HepG2 (cell line): ENCODE measurements at regions not wholly inside any gene's neighbourhood (a gene's known extent, or its start where the extent isn't known, plus 50 kb on each side); places are given as distances from the start of the nearest gene placed in this dataset.

ENCODE experiments used
- CENPT ChIP-seq: sonication (generic); formaldehyde crosslinking; IDR thresholded peaks from 2 replicates; pipeline ENCODE4 v1.8.0; 2022; ENCODE audit warnings: low read depth, mild to moderate bottlenecking, moderate library complexity, missing genetic modification reagents
- CERS6 ChIP-seq: sonication (generic); formaldehyde crosslinking; IDR thresholded peaks from 2 replicates; pipeline ENCODE4 v1.5.0; 2020; ENCODE audit warnings: missing genetic modification reagents
- HDAC2 ChIP-seq: sonication (generic); formaldehyde crosslinking; IDR thresholded peaks from 2 replicates; pipeline ENCODE4 v1.4.0; 2020; ENCODE audit warnings: missing genetic modification reagents
- HNF1B ChIP-seq: sonication (generic); formaldehyde crosslinking; IDR thresholded peaks from 2 replicates; pipeline ENCODE4 v1.5.1; 2020; ENCODE audit warnings: mild to moderate bottlenecking, moderate library complexity, missing genetic modification reagents
- MAFK ChIP-seq, 2 experiments: IDR thresholded peaks in 1 of 2; conservative IDR thresholded peaks in 1 of 2; 2 replicates each; pipeline ENCODE4 v1.6.1; 2011; ENCODE audit warnings: improper control_type of control experiment in 2 of 2, low read length in 2 of 2
- MEIS1 ChIP-seq: sonication (generic); formaldehyde crosslinking; IDR thresholded peaks from 2 replicates; pipeline ENCODE4 v1.9.0; 2021; ENCODE audit warnings: mild to moderate bottlenecking, missing genetic modification reagents, moderate library complexity, borderline replicate concordance
- PITX1 ChIP-seq: sonication (generic); formaldehyde crosslinking; IDR thresholded peaks from 2 replicates; pipeline ENCODE4 v1.5.1; 2020; ENCODE audit warnings: mild to moderate bottlenecking, missing genetic modification reagents
- RAD21 ChIP-seq: fragments of 450-650 bp; formaldehyde crosslinking; IDR thresholded peaks from 2 replicates; pipeline ENCODE4 v1.5.0; 2020; ENCODE audit warnings: mild to moderate bottlenecking
- REST ChIP-seq, 2 experiments: IDR thresholded peaks; 2 replicates each; pipeline ENCODE4 v1.6.1; 2011 to 2012; ENCODE audit warnings: low read length in 2 of 2, borderline replicate concordance in 1 of 2, low read depth in 1 of 2, mild to moderate bottlenecking in 1 of 2, moderate library complexity in 1 of 2
- RFXAP ChIP-seq: sonication (generic); formaldehyde crosslinking; IDR thresholded peaks from 2 replicates; pipeline ENCODE4 v1.4.0; 2020; ENCODE audit warnings: missing genetic modification reagents, borderline replicate concordance
- SKIL ChIP-seq: sonication (generic); formaldehyde crosslinking; IDR thresholded peaks from 2 replicates; pipeline ENCODE4 v1.8.0; 2022; ENCODE audit warnings: missing genetic modification reagents, mild to moderate bottlenecking, moderate library complexity, borderline replicate concordance
- SP4 ChIP-seq: sonication (generic); formaldehyde crosslinking; IDR thresholded peaks from 2 replicates; pipeline ENCODE4 v1.8.1; 2023; ENCODE audit warnings: mild to moderate bottlenecking, missing genetic modification reagents
- SPEN ChIP-seq: sonication (generic); formaldehyde crosslinking; IDR thresholded peaks from 2 replicates; pipeline ENCODE4 v1.5.1; 2020; ENCODE audit warnings: low read depth, mild to moderate bottlenecking, missing genetic modification reagents
- THYN1 ChIP-seq: sonication (generic); formaldehyde crosslinking; IDR thresholded peaks from 2 replicates; pipeline ENCODE4 v1.8.1; 2023; ENCODE audit warnings: low read depth, mild to moderate bottlenecking, moderate library complexity, missing genetic modification reagents, borderline replicate concordance
- ZBTB20 ChIP-seq: sonication (generic); formaldehyde crosslinking; IDR thresholded peaks from 2 replicates; pipeline ENCODE4 v1.8.1; 2023; ENCODE audit warnings: missing genetic modification reagents, low read depth, mild to moderate bottlenecking, borderline replicate concordance
- ZNF317 ChIP-seq: sonication (generic); formaldehyde crosslinking; IDR thresholded peaks from 2 replicates; pipeline ENCODE4 v1.5.0; 2020; ENCODE audit warnings: mild to moderate bottlenecking, missing genetic modification reagents
- ZZZ3 ChIP-seq: sonication (generic); formaldehyde crosslinking; IDR thresholded peaks from 2 replicates; pipeline ENCODE4 v1.4.0; 2020; ENCODE audit warnings: missing genetic modification reagents, mild to moderate bottlenecking, borderline replicate concordance

- TF ChIP-seq PITX1 (CRISPR knock-in tag) (peak; percentile 98), HNF1B (CRISPR knock-in tag) (peak; percentile 100), MAFK (conservative IDR thresholded peaks at IDR 0.05 in 1 of 2, IDR thresholded peaks at IDR 0.05 in 1 of 2; ENCODE audit: low read length in 2 of 2) (no peak), ZZZ3 (no peak), SP4 (CRISPR knock-in tag) (no peak), HDAC2 (CRISPR knock-in tag) (peak; percentile 99), CERS6 (no peak), SKIL (CRISPR knock-in tag) (peak; percentile 92), SPEN (CRISPR knock-in tag) (peak; percentile 68; the same call in 1 of the 2 replicates), RFXAP (peak; percentile 80), RAD21 (no peak), CENPT (CRISPR knock-in tag) (no peak), MEIS1 (CRISPR knock-in tag) (no peak), REST (IDR thresholded peaks at IDR 0.05; ENCODE audit: borderline replicate concordance in 1 of 2, low read depth in 1 of 2, low read length in 2 of 2) (peak in 1 of 2 experiments; percentile 90; a peak in 3 of 4 replicates), ZBTB20 (peak; percentile 96), ZNF317 (CRISPR knock-in tag) (peak; percentile 99), THYN1 (CRISPR knock-in tag) (no peak)
These were observed 1280.5 kb upstream of the ZEB2 start (continued) for GRCh38 chr2:145800151-145801091.
